CD4-positive, alpha-beta T cell treated with Interleukin-10 for 1 hour (primary cell): ENCODE measurements at regions not wholly inside any gene's neighbourhood (a gene's known extent, or its start where the extent isn't known, plus 50 kb on each side); places are given as distances from the start of the nearest gene placed in this dataset.

ENCODE experiments used
- DNase-seq: peaks from one replicate; pipeline ENCODE4 v3.0.0-alpha.2; 2020

DNA sequence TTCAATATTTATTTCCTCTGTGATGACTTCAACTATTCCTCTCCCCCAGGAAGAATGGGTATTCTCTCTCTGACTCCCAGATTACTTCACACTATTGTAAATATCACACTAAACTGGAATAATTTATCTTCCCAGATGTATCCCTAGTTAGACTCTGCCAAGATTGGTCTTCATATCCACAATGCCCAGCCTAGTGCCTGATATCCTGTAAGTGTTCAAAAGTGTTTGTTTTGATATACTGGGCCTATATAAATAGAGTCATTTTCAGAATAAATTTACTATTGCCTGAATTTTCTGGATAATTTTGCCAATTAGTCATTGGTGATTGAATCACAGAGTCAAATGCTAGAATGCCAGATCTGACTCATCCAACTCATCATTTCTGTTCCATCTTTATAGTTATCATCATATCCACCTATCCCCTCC lies 143.7 kb upstream of the TNC start:
- DNase-seq: no peak

GRCh38 chr9:115262477-115262876 lies 144.5 kb upstream of the TNC start:
- DNase-seq: no peak

DNA sequence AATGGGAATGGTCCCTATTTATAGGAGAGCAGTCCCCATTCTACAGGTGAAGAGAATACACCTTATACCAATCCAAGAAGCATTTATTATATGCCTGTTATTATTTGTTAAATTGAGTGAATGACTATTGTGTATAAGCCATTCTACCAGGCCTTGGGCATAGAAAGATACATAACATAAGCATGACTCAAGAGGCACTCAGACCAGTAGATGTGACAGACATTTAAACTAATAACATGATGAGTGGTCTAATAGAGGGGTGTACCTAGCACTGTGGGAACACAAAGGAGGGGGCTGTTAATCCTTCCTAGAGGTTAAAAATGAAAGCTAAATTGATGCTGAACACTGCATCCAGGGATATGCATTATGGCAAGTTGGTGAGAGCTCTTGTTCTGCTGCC lies 145.0 kb upstream of the TNC start:
- no peak for DNase-seq

DNA sequence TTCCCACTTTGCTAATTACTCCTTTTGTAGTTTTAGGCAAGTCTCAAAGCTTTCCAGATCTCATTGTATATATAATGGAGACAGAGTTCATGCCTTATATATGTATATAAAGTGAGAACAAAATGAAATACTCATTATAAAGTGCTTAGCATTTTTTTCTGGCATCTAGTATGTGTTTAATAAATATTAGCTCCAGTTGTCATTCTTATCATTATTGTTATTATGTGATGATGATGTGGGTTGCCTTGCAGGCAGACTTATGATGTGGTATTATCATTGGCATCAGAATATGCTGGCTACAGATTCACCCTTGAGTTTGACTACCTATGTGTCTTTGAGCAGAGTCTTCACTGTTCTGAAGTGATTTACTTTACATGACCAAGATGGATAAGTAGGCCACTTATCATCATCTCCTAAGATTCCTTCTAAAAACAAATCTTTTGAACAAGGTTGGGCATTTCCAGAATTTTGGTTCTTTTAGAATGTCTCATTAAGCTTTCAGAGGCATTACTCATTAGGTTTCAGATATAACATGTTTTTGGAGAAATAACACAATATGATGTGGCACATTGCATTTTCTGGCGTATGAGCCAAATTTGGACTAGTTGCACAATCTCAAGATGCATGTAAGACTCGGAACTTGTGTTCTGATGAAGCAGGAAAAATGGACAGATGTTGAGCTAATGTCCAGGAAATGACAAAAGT lies 145.6 kb upstream of the TNC start:
- DNase-seq: no peak

GRCh38 chr9:115264313-115264712 lies 146.4 kb upstream of the TNC start:
- DNase-seq: no peak

GRCh38 chr9:115267790-115268189 lies 149.8 kb upstream of the TNC start:
- DNase-seq: no peak

DNA sequence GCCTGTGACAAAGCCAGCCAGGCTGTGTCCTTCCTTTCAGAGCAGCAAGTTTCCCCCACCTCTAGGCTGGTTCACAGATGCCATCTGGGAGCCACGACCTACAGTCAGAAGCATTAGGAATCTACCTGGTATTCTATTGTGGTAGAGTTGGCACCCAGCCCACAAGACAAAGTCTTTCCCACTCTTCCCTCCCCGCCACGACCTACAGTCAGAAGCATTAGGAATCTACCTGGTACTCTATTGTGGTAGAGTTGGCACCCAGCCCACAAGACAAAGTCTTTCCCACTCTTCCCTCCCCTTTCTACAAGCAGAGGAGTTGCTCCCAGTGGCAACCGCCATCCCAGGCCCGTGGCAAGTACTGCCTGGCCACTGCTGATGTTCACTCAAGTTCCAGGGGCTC lies 157.8 kb upstream of the TNC start:
- no peak for DNase-seq

- no peak for DNase-seq
Measured at GRCh38 chr9:115276621-115277020, 158.7 kb upstream of the TNC start.

GRCh38 chr9:115277301-115277700 lies 159.3 kb upstream of the TNC start:
- no peak for DNase-seq

DNA sequence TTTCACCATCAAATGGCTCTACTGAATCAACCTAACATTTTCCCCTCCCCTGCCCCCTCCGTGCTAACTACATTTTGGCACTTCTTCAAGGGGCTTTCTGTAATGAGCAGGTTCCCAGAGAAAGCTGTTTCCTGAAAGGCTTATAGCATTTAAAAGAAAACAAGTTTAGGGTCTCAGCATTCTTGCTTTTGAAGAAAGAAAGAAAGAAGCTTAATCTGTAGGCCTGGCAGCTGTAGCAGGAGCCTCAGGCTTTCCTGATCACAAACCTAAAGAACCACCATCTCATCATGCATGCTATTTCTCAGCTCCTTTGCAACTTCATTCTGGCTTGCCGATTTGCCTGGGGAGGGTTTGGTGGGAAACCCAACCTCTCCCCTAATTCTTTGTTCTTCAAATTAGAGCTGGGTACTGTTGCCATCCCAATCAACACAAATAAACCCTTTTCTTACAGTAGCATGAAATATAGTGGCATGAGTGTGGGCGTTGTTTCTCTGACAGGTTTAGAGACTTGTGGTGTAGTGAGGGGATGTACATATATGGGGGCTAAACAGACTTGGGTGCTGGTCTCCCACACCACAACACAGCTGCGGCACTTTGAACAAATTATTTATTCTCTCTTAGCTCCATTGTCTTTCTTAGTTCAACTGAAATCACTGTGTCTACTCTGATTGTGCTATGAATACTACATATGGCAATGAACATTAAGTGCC lies 160.5 kb upstream of the TNC start:
- no peak for DNase-seq

- DNase-seq: no peak
Measured at GRCh38 chr9:115283395-115283794, 165.4 kb upstream of the TNC start.

GRCh38 chr9:115285836-115286235 lies 167.9 kb upstream of the TNC start:
- no peak for DNase-seq

- DNase-seq: no peak
Measured at GRCh38 chr9:115286411-115286810, 168.5 kb upstream of the TNC start.

DNA sequence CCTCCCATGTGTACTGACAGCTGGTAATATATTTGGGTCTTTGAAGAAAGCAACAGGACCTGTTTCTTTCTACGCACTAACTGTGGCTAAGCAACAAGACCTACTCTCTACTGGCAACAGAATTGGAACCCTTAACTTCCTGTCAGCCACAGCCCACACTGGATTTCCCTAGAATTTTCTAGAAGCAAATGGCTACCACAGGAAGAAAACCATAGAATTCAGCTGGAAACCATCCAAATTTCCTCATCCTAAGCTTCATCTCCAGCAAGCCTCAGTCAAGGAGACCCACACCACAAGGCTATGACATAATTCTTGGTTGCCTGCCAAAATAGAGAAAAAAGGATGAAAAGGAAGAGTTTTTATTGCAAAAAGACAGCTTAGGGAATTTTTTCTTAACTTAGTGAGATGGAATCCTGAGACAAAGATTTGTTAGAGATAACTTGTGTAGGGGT lies 171.8 kb upstream of the TNC start:
- DNase-seq: no peak

GRCh38 chr9:115291841-115292240 lies 173.9 kb upstream of the TNC start:
- DNase-seq: no peak

DNA sequence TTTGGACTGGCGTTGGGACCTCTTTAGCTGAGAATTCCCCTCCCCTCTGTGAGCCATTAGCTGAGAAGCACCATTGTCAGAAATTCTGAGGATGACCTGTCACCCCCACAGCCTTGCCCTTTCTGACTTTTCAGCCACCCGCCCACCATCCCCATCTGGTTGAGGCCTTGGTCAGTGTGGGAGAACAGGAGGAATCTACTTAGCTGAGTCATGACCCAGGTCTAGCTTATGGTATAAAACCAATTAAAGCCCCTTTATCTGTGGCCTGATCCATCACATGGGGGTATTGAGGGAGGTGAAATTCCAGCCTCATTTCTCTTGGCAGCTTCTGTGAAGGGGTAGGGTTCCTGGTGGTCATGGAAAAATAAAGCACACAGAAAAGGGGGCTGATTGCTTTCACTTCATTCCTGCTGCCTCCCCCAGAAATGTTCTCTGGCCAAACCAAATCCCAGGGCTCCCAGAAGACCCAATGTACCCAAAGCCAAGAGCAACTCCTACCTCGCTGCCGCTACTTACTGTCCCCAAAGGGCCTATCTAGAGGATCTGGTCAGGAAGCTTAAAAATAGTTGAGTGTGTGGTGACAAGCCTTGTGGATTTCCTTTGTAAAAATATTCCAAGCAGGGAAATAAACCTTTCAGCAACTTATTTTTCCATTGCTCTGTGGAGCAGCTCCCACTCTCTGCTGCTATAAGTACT lies 174.8 kb upstream of the TNC start:
- DNase-seq: no peak

GRCh38 chr9:115295734-115296133 lies 177.8 kb upstream of the TNC start:
- no peak for DNase-seq

DNA sequence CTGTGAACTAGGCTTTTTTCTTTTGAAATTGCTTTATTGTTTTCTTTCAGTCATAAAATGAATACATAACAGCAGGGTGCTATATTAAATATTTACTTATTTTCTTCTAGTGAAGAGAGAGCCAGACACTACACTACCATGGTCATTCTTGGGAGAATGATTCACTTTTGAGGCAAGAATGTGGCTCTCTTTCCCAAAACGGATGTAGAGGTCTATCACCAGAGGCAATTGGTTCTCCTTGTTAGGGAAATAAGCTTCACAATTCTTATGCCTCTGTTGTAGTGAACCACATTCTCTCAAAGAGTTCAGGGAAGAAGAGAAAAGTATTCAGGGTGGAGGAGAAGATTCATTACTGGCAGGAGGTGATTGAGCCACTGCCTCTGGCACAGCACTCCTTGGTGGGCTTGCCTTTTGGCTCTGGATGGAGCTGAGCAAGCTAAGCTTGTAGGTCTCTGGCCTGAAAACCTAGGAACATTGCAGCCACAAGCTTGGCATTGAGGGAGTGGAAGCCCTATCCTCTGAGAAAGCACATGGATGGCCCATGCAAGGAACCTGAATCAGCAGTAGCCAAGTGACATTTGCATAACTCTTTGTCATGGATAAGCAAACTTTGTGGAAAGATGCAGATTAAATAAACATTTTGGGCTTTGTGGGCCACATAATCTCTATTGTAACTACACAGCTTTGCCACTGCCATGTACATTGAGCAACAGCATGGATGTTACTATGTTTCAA lies 179.0 kb upstream of the TNC start:
- no peak for DNase-seq

DNA sequence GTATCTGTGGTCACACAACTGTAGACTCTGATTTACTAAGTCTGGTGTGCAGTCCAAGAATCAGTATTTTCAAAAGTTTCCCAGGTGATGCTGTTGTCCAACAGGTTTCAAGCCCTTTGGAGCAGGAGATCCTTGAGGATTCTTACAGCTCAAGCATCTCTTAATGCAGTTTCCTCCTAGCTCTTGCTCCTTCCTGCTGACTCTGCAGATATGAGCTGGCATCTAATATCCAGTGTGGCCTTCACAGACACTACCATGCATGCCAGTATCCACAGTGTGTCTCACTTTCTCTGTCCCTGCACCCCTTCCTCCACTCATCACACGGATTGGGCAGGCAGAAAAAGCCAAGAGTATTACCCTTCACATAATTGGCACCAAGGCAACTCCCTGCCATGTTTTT lies 182.2 kb upstream of the TNC start:
- no peak for DNase-seq

DNA sequence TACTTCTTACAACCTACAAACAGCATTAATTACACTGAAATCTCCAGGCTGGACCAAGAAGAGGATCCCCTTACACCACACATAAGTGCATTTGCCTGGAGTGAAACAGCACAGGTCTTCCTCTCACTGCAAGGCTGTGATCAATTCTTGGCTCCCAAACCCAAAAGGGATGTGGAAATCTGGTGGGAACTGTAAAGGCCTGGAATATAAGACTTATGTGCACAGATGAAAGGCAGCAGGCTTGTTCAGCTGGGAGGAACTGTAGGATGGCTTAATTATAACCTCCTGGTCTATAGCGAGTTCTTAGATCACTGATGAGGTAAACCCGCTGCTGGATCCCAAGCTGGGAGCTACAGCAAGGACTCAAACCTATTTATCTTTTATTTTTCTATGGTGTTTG lies 182.9 kb upstream of the TNC start:
- no peak for DNase-seq

GRCh38 chr9:115301581-115301980 lies 183.6 kb upstream of the TNC start:
- DNase-seq: no peak

DNA sequence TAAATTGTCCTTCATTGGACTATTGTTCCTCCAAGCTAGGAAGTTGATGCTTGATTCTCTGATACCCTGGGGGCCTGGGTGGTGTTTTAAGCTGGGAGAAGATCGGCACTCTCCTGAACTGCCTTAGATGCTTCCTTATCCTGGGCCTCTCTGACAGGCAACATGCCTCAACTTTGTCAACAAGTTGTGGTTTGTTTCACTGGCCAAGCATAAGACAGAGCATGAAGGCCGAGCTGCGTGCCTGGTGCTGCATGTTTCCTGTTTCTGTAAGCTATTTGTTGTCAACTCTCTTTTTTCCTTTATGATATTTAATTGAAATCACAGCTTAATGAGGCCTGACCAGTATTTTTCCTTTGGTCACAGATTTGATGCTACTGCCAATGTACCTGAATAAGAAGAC lies 187.6 kb upstream of the TNC start:
- no peak for DNase-seq

- no peak for DNase-seq
Measured at GRCh38 chr9:115306865-115307264, 188.9 kb upstream of the TNC start.
